ENCODE measurements at regions not wholly inside any gene's neighbourhood (a gene's known extent, or its start where the extent isn't known, plus 50 kb on each side); places are given as distances from the start of the nearest gene placed in this dataset.
"Not testable (repeated sequence)": the region's sequence is repeated elsewhere in the genome, so short reads cannot be mapped to it uniquely, and the experiment has no call there.

DNA sequence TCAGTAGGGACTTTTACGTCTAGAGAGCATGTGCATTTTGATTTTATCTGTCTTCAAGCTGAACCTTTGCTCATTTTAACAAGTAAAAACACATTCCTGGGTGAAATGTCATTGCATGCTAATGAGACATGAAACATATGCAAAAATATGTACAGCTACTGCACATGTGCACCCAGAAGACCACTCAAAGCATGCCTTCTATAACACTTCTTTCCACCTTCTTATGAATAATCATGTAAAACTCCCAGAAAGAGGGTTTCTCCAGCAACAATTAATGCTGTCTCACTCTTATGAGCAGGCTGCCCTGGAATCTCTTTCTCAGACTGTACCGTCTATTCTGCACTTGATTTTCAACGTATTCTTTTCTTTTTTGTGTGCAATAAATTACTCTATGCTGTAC lies 4148.1 kb upstream of the TPTE start:
- TF ChIP-seq, protein P1, sequence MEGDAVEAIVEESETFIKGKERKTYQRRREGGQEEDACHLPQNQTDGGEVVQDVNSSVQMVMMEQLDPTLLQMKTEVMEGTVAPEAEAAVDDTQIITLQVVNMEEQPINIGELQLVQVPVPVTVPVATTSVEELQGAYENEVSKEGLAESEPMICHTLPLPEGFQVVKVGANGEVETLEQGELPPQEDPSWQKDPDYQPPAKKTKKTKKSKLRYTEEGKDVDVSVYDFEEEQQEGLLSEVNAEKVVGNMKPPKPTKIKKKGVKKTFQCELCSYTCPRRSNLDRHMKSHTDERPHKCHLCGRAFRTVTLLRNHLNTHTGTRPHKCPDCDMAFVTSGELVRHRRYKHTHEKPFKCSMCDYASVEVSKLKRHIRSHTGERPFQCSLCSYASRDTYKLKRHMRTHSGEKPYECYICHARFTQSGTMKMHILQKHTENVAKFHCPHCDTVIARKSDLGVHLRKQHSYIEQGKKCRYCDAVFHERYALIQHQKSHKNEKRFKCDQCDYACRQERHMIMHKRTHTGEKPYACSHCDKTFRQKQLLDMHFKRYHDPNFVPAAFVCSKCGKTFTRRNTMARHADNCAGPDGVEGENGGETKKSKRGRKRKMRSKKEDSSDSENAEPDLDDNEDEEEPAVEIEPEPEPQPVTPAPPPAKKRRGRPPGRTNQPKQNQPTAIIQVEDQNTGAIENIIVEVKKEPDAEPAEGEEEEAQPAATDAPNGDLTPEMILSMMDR (IDR thresholded peaks at IDR 0.05) = not testable (repeated sequence)
- not testable (repeated sequence) for TF ChIP-seq POLR2A (IDR thresholded peaks at IDR 0.05)

Data from thyroid gland (tissue), 4 donors.